Stimulated activated naive CD4-positive, alpha-beta T cell (primary cell): ENCODE measurements at regions not wholly inside any gene's neighbourhood (a gene's known extent, or its start where the extent isn't known, plus 50 kb on each side); places are given as distances from the start of the nearest gene placed in this dataset.

Source experiments
- DNase-seq, 6 experiments: peaks; one replicate each; lab custom pipeline; 2025; lab: John Stamatoyannopoulos, UW

DNA sequence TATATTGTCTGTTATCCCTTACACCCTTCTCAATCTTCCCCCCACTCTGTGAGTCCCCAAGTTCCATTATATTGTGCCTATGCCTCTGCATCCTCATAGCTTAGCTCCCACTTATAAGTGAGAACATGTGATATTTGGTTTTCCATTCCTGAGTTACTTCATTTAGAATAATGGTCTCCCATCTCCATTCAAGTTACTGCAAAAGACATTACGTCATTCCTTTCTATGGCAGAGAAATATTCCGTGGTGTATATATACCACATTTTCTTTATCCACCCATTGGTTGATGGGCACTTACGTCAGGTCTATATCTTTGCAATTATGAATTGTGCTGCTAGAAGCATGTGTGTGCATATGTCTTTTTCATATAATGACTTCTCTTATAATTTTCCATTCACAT lies 54.8 kb upstream of the SGCD start:
- DNase-seq = no peak

DNA sequence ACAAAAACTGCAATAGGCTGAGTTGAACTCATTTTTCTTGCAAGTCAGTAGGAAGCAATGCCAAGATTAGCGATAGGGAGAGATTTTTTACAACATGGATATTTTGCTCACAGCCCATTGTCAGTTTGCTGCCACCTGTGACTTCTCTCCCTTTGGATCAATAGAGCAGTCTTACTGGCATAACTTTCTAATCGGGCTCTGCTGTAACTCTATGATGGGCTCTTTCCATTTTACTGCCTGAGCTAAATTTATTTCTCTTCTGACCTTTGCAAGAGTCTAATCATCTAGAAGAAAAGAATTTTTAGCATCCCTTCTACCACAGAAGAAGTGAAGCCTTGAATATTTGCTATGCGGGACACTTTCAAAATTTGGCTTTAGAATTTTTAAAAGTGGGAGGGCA lies 53.6 kb upstream of the SGCD start:
- no peak for DNase-seq

DNA sequence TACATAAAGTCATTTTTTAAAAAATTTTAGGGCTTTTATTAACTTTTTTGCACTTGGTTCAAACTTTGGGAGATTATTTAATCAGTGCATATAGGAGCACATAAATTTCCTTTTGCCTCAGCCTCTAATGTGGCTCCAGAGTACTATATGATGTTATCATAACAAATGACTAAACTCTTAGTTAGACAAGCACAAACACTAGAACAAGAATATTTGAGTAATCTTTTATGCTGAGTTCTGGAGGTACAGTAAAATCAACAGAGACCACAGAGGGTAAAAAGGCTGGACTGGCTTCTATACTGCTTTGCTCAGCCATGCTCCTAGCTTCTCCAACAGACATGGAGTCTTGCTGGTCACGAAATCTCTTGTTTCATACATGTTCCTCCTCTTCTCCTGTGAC lies 52.5 kb upstream of the SGCD start:
- no peak for DNase-seq
